Stimulated activated CD8-positive, alpha-beta memory T cell treated with anti-CD3 and anti-CD28 coated beads, Interleukin-4, amount 100 ng/mL, for 24 hours (primary cell): ENCODE measurements at regions not wholly inside any gene's neighbourhood (a gene's known extent, or its start where the extent isn't known, plus 50 kb on each side); places are given as distances from the start of the nearest gene placed in this dataset.

Experiments
- DNase-seq: peaks from one replicate; pipeline ENCODE4 v3.0.0-alpha.2; 2020; ENCODE audit warnings: low read depth

DNA sequence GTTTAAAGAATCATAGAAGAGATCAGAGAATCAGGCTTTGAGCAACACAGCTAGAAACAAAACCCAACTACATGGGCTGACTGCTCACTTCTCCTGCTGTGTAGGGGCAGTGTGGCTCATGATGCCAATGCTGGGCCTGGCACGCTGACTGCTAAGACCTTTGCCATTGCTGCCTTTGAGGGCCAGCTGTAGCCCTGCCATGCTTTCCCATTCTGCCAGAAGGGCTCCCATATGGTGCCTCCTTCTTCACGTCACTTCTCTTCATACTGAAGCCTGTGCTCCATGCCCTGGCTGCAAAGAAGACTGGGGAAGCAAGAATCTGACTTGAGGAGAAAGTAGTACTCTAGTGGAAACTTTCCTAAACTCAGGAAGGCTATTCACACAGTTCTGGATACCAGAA, 232.9 kb downstream of the UTP18 start:
- no peak for DNase-seq

DNA sequence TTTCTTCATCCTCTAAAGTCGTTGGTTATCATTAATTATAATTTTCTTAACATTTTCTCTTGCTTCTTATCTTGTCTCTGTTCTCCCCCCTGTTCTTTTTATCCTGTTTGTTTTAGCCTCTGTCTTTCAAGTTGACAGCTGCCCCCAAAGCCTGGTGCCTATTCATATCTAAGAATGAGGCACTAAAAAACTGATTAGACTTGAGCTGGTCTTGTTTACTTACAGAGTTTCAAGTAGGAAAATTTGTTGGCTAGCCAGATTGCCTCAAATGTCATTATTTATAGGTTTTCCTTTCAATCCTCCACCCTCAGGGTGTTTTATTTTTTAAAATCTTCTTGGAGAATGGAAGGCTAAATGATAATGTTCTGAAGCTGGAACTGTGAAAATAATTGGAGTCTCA, 236.0 kb downstream of the UTP18 start:
- DNase-seq: no peak

DNA sequence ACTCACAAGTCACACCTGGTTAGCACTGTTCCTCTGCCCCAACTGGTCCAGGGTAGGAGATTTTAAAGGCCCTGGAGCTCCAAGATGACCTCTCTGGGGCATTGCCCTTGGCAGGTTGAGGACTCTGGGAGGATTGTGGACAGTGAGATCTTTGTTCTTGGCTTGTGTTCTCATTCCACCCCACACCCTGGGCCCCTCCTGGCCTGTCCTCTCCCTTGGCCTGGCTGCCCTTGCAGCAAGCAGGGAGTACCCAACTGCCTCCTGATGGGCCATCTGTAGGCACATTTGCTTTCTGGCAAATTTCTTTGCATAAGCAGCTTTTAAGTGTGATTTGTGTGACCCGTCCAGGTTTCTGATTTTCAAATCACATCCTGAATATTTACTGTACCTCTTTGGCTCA, 239.6 kb downstream of the UTP18 start:
- DNase-seq: no peak

DNA sequence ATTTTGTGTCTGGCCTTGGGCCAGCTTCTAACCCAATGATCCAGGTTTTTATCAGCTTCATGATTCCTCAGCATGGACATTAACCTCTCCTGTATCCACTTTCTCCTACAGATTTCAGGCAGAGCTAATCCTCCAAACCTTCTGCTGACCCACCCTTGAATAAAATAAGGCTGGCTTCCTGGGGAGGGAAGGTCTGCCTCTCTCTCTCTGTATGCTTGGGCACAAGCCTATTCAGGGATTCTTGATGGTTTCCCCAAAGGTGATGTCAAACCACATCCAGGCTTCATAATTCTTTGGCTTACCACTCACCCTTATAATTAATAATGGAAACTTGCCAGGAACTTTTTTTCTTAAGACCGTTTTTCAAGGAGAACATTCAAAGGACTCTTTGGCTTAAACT, 240.1 kb downstream of the UTP18 start:
- DNase-seq: no peak

GRCh38 chr17:51505450-51505849, 245.1 kb downstream of the UTP18 start:
- DNase-seq: no peak

DNA sequence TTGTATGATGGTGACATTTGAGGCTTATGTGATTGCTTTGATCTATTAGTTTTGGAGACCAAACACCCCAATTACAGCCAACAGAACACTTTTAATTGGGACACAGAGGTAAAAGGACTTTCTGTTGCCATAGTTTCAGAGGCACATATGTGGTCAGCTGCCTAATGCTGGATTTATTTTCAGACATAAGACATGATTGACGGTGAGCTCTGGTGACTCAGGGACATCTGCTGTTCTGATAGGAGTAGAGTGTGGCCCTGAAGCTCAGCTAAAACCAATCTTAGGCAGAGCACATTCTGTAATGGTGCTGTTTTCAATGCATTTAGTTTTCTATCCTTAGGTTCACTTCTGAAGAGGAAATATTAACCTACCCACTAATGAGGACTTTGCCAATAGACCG, 247.1 kb downstream of the UTP18 start:
- no peak for DNase-seq

DNA sequence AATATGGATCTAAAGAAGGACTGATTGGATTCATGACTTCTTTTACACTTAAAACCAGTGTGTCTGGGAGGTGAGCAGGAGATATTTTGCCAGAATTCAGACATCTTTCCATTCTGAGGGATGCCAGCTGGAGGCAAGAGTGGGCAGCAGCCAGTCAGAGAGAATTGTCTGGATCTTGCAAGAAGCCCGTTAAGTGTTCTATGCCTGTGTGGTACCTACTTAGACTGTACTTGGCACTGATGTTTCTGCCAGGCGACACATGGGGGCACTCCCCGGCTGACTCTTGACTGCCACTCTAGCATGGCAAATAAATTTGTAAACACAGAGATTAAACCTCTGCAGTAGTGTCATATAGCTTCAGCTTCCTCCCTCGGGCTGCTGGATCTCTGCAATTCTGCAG, 247.7 kb downstream of the UTP18 start:
- DNase-seq: no peak

- no peak for DNase-seq
These were observed 250.6 kb downstream of the UTP18 start for GRCh38 chr17:51510940-51511339.

- no peak for DNase-seq
These were observed 252.0 kb downstream of the UTP18 start for GRCh38 chr17:51512220-51512907.

DNA sequence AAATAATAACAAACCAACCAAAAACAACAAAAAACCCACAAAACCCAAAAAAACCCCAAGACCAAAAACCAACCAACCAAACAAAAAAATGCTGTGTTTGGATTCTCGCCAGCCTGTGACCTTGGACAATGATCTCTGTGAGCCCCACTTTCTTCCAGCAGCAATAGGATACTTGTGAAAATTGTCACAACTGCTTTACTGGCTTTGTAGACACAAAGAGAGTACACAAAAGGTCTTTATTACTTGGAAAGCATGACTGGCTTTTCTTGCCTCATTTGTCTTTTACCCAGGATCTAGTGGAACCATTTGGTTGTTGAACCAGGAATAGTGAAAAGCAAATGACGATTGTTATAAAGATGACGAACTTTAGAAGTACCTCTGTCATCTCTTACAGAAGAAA, 256.6 kb downstream of the UTP18 start:
- DNase-seq: no peak

DNA sequence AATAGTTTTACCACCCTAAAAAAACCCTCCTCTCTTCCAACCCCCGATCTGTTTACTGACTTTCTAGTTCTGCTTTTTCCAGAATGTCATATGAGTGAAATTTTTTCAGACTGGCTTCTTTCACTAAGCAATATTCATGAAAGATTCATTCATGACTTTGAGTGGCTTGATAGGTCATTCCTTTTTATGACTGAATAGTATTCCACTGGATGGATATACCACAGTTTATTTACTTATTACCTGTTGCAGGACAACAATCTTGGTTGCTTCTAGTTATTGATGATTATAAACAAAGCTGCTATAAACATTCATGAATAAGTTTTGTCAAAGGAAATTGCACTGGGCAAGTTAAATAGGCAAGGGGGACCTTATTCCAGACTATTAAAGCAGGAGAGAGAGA, 264.2 kb downstream of the UTP18 start:
- DNase-seq: no peak

DNA sequence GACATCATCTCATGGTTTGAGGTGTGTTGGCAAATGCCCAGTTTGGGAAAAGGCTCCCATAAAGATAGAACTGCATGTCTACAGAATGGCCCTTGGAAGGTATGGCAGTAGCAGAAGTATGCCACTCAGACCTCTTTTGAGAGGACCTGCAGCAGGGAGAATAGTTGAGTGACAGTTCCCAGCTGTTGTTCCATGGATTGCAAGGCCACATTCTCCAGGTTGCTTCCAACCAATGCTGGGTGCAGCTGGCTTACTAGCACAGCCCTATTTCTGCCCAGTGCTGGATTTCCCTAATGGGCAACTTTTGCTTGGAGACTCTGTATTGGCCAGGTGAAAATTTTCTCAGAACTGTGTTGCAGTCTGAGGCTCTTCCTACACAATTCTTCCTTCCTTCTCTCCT, 266.2 kb downstream of the UTP18 start:
- DNase-seq: no peak

DNA sequence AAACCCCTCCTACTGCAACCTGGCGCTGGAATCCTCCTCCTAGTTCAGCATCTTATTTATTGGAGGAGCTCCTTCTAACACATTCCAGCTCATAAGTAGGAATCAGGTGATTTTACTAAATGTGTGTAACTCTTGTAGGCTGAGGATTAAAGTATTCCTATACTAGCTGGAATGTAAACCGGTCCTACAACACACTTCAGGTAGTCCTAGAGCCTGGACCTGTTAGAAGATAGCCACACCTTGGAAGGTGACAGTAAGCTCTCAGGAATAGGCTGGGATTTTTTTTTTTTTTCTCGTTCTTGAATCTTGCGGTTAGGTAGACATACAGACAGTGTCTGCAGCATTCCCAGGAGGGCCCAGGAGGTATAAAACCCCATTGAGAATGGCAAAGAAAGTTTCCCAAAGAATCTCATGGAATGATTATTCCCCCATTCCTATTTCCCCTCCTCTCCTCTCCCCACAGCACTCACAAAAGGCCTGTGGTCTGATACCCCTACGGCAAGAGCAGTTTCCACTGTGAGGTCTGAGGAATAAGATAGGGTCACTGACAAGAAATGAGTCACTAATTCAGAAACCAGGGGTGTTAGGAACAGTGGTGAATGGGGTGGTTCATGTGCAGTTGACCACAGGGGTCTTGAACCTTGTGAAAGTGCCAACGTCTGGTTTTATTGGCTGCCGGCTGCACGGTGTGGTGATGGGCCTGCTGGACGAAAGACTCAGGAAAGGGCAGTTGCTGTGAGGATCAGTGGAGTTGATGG, 267.1 kb downstream of the UTP18 start:
- DNase-seq: no peak

GRCh38 chr17:51528111-51528510, 267.8 kb downstream of the UTP18 start:
- no peak for DNase-seq

- no peak for DNase-seq
These were observed 272.9 kb downstream of the UTP18 start for GRCh38 chr17:51533219-51533618.

DNA sequence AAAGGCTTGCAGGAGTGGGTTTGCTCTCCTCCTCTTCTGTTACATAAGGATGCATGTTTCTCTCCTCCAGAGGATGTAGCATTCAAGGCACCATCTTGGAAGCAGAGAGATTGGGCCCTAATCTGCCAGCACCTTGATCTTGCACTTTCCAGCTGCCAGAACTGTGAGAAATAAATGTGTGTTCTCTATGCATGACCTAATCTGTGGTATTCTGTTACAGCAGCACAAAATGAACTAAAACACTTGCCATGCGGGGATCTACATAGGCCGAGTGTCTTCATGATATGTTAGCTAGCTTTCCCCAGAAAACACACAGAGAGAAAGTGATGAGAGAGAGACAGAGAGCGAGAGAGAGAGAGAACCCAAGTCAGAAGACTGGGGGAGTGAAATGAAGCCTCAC, 273.5 kb downstream of the UTP18 start:
- DNase-seq: no peak

- no peak for DNase-seq
These were observed 276.3 kb downstream of the UTP18 start for GRCh38 chr17:51536627-51537026.

DNA sequence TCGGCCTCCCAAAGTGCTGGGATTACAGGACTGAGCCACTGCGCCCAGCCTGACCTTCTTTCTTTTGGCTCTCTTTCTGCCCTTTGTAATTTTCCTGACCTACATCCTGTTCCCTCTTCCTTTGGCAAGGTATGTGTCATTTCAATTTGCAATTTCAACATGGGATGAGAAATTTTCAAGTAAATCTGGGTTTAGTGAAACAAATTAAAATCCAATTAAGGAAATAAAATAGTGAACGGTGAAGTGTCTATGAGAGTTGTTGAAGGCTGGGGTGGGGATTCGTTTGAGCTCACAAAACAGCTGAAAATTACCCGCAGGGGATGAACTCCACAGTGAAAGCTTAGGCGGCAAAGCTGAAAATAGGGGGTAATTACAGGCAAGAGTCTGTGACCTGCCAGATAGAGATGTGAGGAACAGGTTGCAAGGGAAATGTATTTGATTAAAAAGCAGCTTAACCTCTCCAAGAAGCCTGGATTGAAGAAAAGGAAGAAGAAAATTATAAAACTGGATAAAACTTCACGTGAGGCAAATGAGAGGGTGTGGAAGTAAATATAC, 277.7 kb downstream of the UTP18 start:
- DNase-seq: no peak

GRCh38 chr17:51540151-51540550, 279.8 kb downstream of the UTP18 start:
- DNase-seq: no peak

- no peak for DNase-seq
These were observed 280.9 kb downstream of the UTP18 start for GRCh38 chr17:51541215-51541614.

DNA sequence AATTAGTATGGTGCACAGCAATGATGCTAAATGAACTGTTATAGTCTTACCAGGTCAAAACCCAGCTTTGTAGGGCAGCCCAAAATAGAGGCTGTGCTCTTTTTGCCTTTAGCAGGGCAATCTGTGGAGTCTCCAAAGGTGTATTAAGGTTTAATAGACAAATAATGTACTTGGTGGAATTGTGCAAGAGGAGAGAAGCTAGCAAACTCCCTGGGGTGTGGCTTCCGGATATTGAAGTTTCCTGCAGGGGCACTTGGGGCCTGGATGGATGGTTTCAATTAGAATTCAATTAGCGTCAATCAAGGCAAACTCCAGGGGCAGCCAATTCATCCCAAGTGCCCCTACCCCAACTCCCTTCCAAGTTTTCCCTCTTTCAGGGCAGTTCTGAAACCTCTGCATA, 285.8 kb downstream of the UTP18 start:
- DNase-seq: no peak

DNA sequence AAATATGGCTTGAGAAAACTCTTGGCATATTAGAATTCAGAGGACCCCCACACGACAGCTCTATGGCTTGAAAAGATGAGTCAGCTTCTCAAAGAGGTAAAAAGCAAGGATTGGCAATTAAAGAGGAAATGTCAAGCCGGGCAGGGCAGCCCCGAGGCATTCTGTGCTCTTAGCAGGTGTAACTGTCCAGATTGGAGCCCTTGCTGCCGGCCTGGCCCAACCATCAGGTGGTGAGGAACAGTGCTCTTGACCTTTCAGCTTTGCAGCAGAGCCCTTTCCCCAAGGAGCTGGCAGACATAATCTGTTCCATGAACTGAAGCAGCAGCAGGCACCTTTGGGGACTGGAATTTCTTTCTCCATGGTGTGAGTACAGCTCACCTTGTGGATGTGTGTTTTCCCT, 287.8 kb downstream of the UTP18 start:
- no peak for DNase-seq

- no peak for DNase-seq
These were observed 294.8 kb downstream of the UTP18 start for GRCh38 chr17:51555153-51555552.

DNA sequence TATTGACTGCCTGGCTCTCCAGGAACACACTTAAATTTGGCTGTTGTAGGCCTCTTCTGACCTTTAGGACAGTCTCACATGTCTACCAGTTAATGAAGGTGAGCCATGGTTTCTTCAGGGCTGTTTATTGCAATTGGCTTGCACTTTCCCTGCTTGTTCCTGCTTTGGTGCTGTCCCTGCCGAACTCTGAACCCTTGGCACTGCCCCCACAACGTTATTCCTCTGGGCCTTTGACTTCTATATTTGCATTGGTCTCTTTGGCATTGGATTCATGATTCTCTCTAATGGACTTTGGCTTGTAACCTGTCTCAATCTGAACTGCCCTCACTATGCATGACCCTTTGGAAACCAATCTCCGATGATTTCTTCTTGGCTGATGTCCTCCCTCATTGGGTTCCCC, 299.4 kb downstream of the UTP18 start:
- DNase-seq: no peak
